ENCODE measurements at regions not wholly inside any gene's neighbourhood (a gene's known extent, or its start where the extent isn't known, plus 50 kb on each side); places are given as distances from the start of the nearest gene placed in this dataset.

DNA sequence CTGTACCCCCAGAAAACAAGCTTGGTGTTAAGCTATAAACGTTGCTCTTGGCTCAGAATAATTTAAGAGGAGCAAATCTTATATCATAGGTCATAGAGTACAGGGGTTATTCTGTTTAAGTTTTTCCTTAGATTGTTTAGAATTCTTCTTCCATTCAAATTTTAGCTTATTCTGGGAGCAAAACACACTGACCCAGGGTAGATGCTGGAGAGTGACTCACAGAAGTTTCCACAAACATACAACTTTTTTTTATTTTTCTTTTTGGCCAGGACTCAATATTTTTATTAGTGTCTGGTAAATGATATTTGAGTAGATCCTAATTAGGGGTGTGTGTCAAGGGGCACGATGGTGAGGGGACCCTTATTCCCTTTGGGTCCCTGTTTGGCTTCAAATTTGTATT lies 71.5 kb upstream of the PSME4 start:
- H3K27me3 ChIP-seq = no peaks in the 10 kb centered on the region
- no peak for DNase-seq
- intact Hi-C loops (cut with DNase I) = no loop called here

DNA sequence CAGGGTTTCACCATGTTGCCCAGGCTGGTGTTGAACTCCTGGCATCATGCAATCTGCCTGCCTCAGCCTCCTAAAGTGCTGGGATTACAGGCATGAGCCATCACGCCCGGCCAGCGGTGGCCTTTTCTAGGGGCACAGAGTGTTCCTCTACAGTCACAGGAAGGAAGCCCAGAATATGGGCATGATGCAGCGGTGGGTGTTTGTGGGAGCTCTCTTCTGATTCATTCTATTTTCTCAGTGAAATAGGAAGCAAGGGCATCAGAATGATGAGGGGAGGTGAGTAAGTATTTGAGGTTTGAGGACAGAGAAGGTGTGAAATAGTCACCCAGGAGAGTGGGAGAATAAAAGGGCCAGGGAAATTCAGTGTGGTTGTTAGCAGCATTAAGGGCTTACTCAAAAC lies 70.3 kb upstream of the PSME4 start:
- 88 to 92% (median 92%) methylated on average over 4 of the region's 4 CpGs for WGBS, 3 donors

More for the DNA sequence above, 71.5 kb upstream of the PSME4 start:
- Histone ChIP-seq H3K36me3 (no peaks in the 10 kb centered on the region), H3K4me3 (no peak overlapping the region), H3K27ac (peak overlapping the region; percentile 33 to 58), H3K4me1 (ENCODE audit: insufficient read depth) (peaks cover 14% of the 10 kb centered on the region), H3K9me3 (peaks cover 0 to 4% of the 10 kb centered on the region in 2 donors)
- WGBS, 3 donors = 2 to 20% (median 9%) methylated on average over 2 of the region's 2 CpGs
- TF ChIP-seq EP300 (IDR thresholded peaks at IDR 0.05) (no peak), POLR2A (IDR thresholded peaks at IDR 0.05) (no peak)
- TF ChIP-seq, protein P1, sequence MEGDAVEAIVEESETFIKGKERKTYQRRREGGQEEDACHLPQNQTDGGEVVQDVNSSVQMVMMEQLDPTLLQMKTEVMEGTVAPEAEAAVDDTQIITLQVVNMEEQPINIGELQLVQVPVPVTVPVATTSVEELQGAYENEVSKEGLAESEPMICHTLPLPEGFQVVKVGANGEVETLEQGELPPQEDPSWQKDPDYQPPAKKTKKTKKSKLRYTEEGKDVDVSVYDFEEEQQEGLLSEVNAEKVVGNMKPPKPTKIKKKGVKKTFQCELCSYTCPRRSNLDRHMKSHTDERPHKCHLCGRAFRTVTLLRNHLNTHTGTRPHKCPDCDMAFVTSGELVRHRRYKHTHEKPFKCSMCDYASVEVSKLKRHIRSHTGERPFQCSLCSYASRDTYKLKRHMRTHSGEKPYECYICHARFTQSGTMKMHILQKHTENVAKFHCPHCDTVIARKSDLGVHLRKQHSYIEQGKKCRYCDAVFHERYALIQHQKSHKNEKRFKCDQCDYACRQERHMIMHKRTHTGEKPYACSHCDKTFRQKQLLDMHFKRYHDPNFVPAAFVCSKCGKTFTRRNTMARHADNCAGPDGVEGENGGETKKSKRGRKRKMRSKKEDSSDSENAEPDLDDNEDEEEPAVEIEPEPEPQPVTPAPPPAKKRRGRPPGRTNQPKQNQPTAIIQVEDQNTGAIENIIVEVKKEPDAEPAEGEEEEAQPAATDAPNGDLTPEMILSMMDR (IDR thresholded peaks at IDR 0.05) = no peak

DNA sequence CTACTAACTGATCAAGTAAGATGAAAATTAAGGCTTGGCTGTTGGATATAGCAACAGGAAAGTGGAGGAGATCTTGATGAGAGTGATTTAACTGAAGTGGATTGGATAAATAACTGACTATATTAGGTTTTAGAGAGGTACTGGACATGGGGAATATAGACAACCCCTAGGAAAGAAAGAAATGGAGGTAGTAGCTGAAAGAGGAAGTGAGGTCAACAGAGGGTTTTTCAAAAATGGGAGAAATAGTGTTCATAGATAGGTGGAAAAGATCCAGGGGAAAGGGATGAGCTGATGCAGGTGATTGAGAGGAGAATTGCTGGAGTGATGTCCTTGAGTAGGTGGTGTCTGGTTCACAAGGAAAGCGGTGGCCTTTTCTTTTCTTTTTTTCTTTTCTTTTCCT lies 69.9 kb upstream of the PSME4 start:
- no peaks in the 10 kb centered on the region for H3K36me3 ChIP-seq
- H3K27ac ChIP-seq = no peak overlapping the region
- no peaks in the 10 kb centered on the region for H3K27me3 ChIP-seq
- peaks cover 0 to 4% of the 10 kb centered on the region in 2 donors for H3K9me3 ChIP-seq
- DNase-seq = no peak
- intact Hi-C loops (cut with DNase I) = no loop called here
- H3K4me1 ChIP-seq (ENCODE audit: insufficient read depth) = peaks cover 14% of the 10 kb centered on the region
- H3K4me3 ChIP-seq = no peak overlapping the region
- TF ChIP-seq EP300 (IDR thresholded peaks at IDR 0.05) (no peak), POLR2A (IDR thresholded peaks at IDR 0.05) (no peak)
- TF ChIP-seq, protein P1 (IDR thresholded peaks at IDR 0.05) = no peak
- 83 to 94% (median 90%) methylated on average over 1 of the region's 1 CpG for WGBS, 3 donors

More for the DNA sequence above, 70.3 kb upstream of the PSME4 start:
- no peak overlapping the region for H3K4me3 ChIP-seq
- no peaks in the 10 kb centered on the region for H3K36me3 ChIP-seq
- intact Hi-C loops (cut with DNase I) = no loop called here
- peaks cover 0 to 4% of the 10 kb centered on the region in 2 donors for H3K9me3 ChIP-seq
- no peaks in the 10 kb centered on the region for H3K27me3 ChIP-seq
- no peak overlapping the region for H3K27ac ChIP-seq
- peaks cover 14% of the 10 kb centered on the region for H3K4me1 ChIP-seq (ENCODE audit: insufficient read depth)
- no peak for DNase-seq
- TF ChIP-seq POLR2A (IDR thresholded peaks at IDR 0.05) (no peak), EP300 (IDR thresholded peaks at IDR 0.05) (no peak)
- TF ChIP-seq, protein P1 (IDR thresholded peaks at IDR 0.05) = no peak

DNA sequence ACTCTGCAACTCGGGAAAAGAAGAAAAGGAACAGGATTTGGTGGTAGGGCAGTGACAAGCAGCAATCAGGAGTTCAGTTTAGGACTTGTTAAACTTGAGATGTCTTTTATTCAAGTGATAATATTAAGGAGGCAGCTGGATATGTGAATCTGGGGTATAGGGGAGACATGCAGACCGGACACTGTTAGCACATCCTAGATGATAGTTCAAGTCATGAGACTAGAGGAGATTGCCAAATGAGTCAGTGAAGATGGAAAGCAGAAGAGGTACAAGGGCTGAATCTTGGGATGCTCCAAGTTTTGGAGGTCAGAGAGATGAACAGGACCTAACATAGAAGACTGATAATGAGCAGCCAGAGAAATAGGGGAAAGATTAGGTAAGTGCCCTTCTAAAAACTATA lies 69.5 kb upstream of the PSME4 start:
- Histone ChIP-seq H3K27me3 (no peaks in the 10 kb centered on the region), H3K36me3 (no peaks in the 10 kb centered on the region), H3K4me1 (ENCODE audit: insufficient read depth) (peaks cover 14% of the 10 kb centered on the region), H3K4me3 (no peak overlapping the region), H3K9me3 (peaks cover 0 to 4% of the 10 kb centered on the region in 2 donors), H3K27ac (no peak overlapping the region)
- intact Hi-C loops (cut with DNase I) = no loop called here
- DNase-seq = no peak
- TF ChIP-seq, protein P1 (IDR thresholded peaks at IDR 0.05) = no peak
- TF ChIP-seq POLR2A (IDR thresholded peaks at IDR 0.05) = no peak
- TF ChIP-seq EP300 (IDR thresholded peaks at IDR 0.05) = no peak
- WGBS, 3 donors = 59 to 74% (median 64%) methylated on average over 2 of the region's 2 CpGs

Measured in ovary (tissue), 7 donors.